ENCODE measurements at regions not wholly inside any gene's neighbourhood (a gene's known extent, or its start where the extent isn't known, plus 50 kb on each side); places are given as distances from the start of the nearest gene placed in this dataset.

DNA sequence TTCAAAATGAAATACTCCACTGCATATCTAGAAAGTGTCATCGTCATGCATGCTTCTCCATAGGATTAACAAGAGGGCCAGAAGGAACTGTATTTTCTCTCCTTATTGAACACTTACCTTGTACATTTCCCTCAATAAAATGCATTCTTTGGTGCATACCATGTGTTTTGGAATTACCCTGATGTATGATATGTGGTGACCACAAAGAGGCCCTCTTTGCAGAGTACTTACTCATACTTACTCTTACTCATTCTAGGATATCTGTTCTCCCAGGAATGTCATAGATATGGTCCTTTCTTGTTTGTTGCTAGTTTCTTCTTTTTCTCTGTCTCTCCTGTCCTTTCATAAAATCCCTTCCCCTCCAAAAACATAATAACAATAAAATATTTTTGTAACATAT is 1087.1 kb upstream of the POT1 start:
- TF ChIP-seq, protein P1, sequence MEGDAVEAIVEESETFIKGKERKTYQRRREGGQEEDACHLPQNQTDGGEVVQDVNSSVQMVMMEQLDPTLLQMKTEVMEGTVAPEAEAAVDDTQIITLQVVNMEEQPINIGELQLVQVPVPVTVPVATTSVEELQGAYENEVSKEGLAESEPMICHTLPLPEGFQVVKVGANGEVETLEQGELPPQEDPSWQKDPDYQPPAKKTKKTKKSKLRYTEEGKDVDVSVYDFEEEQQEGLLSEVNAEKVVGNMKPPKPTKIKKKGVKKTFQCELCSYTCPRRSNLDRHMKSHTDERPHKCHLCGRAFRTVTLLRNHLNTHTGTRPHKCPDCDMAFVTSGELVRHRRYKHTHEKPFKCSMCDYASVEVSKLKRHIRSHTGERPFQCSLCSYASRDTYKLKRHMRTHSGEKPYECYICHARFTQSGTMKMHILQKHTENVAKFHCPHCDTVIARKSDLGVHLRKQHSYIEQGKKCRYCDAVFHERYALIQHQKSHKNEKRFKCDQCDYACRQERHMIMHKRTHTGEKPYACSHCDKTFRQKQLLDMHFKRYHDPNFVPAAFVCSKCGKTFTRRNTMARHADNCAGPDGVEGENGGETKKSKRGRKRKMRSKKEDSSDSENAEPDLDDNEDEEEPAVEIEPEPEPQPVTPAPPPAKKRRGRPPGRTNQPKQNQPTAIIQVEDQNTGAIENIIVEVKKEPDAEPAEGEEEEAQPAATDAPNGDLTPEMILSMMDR (IDR thresholded peaks at IDR 0.05), result no peak
- TF ChIP-seq POLR2A (IDR thresholded peaks at IDR 0.05), result no peak
